ENCODE measurements at regions not wholly inside any gene's neighbourhood (a gene's known extent, or its start where the extent isn't known, plus 50 kb on each side); places are given as distances from the start of the nearest gene placed in this dataset.

DNA sequence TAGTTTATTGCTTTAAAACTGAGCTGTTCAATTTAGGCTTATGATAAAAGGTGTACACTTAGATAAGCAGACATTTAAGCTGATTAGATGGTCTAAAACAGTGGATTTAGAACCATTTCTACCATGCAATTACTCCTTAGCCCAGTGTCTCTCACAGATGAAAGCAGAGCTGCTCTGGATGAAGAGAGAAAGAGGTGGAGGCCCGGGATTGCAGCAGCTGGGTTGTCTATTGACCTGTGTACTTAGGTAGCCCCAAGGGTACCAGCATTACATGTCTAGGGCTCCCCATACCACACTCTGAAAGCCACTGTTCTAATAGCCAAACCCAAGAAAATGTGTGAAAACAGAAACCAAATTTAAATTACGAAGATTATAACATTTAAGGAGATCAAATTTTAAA, 86.0 kb upstream of the GIMD1 start:
- TF ChIP-seq, protein P1, sequence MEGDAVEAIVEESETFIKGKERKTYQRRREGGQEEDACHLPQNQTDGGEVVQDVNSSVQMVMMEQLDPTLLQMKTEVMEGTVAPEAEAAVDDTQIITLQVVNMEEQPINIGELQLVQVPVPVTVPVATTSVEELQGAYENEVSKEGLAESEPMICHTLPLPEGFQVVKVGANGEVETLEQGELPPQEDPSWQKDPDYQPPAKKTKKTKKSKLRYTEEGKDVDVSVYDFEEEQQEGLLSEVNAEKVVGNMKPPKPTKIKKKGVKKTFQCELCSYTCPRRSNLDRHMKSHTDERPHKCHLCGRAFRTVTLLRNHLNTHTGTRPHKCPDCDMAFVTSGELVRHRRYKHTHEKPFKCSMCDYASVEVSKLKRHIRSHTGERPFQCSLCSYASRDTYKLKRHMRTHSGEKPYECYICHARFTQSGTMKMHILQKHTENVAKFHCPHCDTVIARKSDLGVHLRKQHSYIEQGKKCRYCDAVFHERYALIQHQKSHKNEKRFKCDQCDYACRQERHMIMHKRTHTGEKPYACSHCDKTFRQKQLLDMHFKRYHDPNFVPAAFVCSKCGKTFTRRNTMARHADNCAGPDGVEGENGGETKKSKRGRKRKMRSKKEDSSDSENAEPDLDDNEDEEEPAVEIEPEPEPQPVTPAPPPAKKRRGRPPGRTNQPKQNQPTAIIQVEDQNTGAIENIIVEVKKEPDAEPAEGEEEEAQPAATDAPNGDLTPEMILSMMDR (IDR thresholded peaks at IDR 0.05), result no peak
- no peak for TF ChIP-seq POLR2AphosphoS5 (IDR thresholded peaks at IDR 0.05)
- no peak for TF ChIP-seq POLR2A (IDR thresholded peaks at IDR 0.05)

Data from upper lobe of left lung (tissue), 4 donors.